Left cardiac atrium (tissue), 4 donors: ENCODE measurements at regions not wholly inside any gene's neighbourhood (a gene's known extent, or its start where the extent isn't known, plus 50 kb on each side); places are given as distances from the start of the nearest gene placed in this dataset.

Experiments
- ATAC-seq, 2 donors: fragments of 200-7000 bp; cut with Tn5 transposase; one replicate each; pipeline ENCODE4 v1.9.1; 2020; ENCODE audit warnings: mild to moderate bottlenecking in 2 of 2, moderate library complexity in 2 of 2
- DNase-seq: peaks from one replicate; pipeline ENCODE4 v3.0.0-alpha.2; 2020
- intact Hi-C, 2 donors: fragments of 100-400 bp; cut with DNase I; formaldehyde crosslinking; loops; one replicate each; pipeline versions ENCODE4 v1.14.1 to v1.15.1; 2022 to 2023
- donor health status: DM: no; HTN: yes; CAD: no.
- donor health status: DM: no; HTN: yes; CAD: no; lungs with severe emphysema.
- donor health status: DM: yes; HTN: yes; CAD: no.
- donor health status: Dilated cardiomyopathy.

DNA sequence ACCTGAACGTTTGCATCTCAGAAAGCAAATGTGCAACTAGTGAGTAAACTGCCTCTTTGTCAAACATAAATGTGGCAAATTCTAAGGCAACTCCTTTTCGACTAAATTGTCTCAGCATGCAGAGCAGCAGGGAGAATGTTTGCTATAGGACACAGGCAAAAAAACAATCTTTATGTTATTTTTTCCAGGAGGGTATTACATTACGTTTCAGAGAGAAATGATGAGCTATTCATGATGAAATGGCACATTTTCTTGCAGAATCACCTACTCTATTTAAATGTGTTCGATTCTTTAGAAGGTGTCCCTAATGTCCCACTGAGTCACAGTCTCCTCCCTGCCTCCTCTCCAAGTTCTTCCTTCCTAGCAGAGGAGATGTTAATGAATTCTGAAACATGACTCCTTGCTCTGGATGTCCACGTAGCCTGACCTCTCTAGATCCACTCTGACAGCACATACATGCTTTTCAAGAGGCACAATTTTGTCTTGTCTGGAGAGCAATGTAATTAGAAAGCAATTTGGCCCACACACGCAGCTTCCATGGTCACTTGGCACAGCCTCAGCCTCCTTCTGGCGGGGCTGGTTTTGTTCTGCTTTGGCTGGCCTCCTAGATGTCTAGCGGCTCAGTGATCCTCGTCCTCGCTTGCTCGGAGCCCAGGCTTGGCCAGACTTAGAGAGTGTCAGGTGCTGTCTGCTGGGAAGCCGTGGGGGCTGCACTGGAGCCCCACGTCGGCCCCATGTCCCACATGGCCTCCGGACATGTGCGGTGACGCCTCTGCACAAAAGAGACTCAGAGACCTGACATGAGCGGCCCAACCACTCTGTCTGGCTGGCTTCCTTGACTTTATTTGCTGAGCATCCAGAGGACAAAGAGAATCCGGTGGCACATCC, 125.7 kb upstream of the ZNF438 start:
- ATAC-seq: peak; percentile 91 to 97
- intact Hi-C loops: loop anchor here in 1 of 2 donors (10.0 kb wide), 2 partner anchors 123 to 157 kb away; partner anchors contain the start of genes ZEB1 and ZNF438

GRCh38 chr10:31158011-31158658, 126.5 kb upstream of the ZNF438 start:
- intact Hi-C loops: loop anchor here in 1 of 2 donors (10.0 kb wide), 2 partner anchors 123 to 157 kb away; partner anchors contain the start of genes ZEB1 and ZNF438
- DNase-seq (no peak), ATAC-seq (peak; percentile 54 to 81)

More for the DNA sequence above, 125.7 kb upstream of the ZNF438 start:
- peak; percentile 68 for DNase-seq

DNA sequence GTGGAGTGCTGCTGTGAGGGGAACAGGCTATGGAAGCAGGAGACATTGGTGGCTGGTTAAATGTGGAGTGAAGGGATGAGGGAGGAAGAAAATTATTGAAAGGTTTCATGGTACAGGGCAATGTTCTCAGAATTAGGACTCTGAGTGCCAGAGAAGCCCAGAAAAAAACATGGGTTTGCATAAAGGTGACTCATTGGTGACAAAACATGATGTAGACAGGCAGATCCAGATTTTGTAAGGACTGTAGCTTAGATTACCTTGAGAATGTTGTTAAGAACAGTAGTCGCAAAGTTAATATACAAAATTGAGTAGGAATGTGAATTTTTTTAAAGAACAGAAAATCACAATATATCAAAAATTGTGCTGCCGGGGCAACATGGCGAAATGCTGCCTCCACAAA, 134.9 kb upstream of the ZNF438 start:
- intact Hi-C loops: no loop called here
- ATAC-seq: no peak
- no peak for DNase-seq

DNA sequence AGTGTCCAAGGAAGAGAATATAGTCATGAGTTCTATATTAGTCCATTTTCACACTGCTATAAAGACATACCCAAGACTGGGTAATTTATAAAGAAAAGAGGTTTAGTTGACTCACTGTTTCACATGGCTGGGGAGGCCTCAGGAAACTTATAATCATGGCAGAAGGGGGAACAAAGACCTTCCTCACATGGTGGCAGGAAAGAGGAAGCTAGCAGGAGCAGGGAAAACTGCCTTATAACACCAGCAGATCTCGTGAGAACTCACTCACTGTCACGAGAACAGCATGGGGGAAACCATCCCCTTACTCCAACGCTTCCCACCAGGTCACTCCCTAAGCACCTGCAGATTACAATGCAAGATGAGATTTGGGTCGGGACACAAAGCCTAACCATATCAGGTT, 139.0 kb upstream of the ZNF438 start:
- no peak for DNase-seq
- no peak for ATAC-seq
- intact Hi-C loops: no loop called here

DNA sequence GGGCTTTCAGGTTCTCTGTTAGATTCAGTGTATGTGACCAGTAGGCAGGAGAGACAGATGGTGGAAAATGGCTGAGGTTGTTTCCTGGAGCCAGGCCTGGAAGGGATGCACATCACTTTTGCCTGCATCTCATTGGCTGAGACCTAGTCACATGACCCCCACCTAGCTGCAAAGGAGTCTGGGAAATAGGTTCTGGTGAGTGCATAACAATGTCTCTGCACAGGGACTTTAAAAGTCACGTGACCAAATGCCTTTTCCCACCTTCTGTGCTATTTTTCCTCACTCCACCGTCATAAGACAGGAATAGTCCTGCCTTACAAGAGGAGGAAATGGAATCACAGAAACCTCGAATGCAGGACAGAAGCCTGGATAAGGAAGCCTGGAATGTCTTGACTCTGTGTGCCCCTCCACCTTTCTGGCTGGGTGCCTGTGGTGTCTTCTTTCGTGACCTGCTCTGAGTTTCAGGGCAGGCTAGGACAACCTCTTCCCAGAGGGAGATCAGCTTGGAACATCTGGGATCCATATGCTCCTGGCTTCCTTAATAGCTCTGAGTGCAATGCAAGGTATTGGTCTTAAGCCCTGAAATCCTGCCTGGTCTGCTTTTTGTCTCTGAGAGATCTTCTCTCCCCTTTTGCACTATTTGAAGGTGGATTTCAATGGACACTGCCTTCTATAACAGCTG, 139.9 kb upstream of the ZNF438 start:
- ATAC-seq (no peak), DNase-seq (no peak)
- intact Hi-C loops: no loop called here

DNA sequence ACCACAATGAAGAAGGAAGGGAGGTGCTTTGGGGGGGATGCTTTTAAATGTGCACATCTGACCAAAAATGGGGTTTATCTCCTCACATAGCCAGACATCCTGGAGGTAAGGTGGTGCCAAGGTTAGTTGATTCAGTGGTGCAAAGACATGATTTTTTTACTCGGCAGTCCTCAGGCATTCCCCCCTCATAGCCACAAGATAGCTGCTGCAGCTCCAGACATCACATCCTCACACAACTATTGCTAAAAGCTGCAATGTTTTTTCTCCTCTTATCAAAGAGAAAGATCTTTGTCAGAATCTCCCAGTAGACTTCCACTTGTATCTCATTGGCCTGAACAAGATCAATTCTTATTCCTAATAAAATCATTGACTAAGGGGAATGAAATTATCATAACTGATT, 141.3 kb upstream of the ZNF438 start:
- intact Hi-C loops: no loop called here
- DNase-seq: no peak
- ATAC-seq: no peak

GRCh38 chr10:31173752-31174151, 142.1 kb upstream of the ZNF438 start:
- DNase-seq (no peak), ATAC-seq (no peak)
- intact Hi-C loops: no loop called here

GRCh38 chr10:31179091-31179680, 139.8 kb upstream of the ZEB1 start:
- ATAC-seq (no peak), DNase-seq (no peak)
- intact Hi-C loops: no loop called here

GRCh38 chr10:31186225-31187000, 132.6 kb upstream of the ZEB1 start:
- intact Hi-C loops: no loop called here
- DNase-seq (no peak), ATAC-seq (peak in 1 of 2 donors; percentile 37)

GRCh38 chr10:31187182-31187581, 131.8 kb upstream of the ZEB1 start:
- DNase-seq (no peak), ATAC-seq (no peak)
- intact Hi-C loops: no loop called here

GRCh38 chr10:31187607-31188210, 131.3 kb upstream of the ZEB1 start:
- no peak for ATAC-seq

DNA sequence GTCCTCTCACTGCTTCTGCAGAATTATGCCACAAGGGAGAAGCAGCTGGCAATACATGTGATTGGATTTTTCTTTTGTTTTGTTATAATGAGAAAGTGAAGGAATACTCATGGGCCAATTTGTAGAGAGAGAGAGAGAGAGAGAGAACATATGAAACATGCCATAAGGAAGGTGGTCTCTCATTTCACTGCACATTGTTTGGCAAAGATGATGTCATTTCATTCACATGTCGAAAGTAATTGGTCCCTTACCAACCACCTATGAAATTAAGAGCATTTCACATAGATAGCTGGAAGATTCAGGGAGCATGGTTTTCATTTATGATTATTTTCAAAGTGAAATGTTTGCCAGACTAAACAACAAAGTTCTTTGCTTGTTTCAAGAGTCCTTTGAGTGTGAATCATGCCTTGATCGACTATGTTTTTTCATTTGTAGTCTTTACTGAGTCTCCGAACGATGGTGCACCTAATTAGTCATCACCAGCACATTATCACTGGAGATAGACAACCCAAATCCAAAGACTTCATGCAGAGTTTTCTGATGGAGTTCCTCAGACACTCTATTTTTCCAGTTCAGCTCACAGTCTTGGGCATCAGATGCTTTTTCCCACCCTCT, 130.1 kb upstream of the ZEB1 start:
- ATAC-seq: no peak
- DNase-seq: no peak
- intact Hi-C loops: no loop called here

More at GRCh38 chr10:31187607-31188210, 131.3 kb upstream of the ZEB1 start:
- intact Hi-C loops: no loop called here
- no peak for DNase-seq

- intact Hi-C loops: no loop called here
- no peak for ATAC-seq
- DNase-seq: no peak
These were observed 128.5 kb upstream of the ZEB1 start for GRCh38 chr10:31190488-31190887.

DNA sequence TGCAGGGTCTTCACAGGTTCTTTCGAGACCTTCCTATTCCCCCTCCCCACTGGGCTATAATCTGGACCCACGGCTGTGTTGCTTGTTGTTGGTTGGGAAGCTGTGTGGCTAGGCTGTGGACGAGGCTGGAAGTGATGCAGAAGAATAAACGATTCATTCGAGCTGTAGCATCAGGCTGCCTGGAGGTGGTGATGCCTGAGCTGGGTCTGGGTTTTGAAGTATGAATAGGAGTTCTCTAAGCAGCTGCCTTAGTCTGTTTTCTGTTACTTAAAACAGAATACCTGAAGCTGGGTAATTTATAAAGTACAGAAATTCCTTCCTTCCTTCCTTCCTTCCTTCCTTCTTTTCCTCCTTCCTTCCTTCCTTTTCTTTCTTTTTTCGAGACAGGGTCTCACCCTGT, 126.5 kb upstream of the ZEB1 start:
- DNase-seq (no peak), ATAC-seq (no peak)
- intact Hi-C loops: no loop called here

GRCh38 chr10:31194986-31195385, 124.0 kb upstream of the ZEB1 start:
- no peak for ATAC-seq
- intact Hi-C loops: no loop called here

GRCh38 chr10:31197886-31198285, 121.1 kb upstream of the ZEB1 start:
- ATAC-seq: no peak
- no peak for DNase-seq

More at GRCh38 chr10:31194986-31195385, 124.0 kb upstream of the ZEB1 start:
- no peak for DNase-seq

GRCh38 chr10:31204090-31204489, 114.9 kb upstream of the ZEB1 start:
- intact Hi-C loops: no loop called here
- peak; percentile 85 to 91 for ATAC-seq

More at GRCh38 chr10:31197886-31198285, 121.1 kb upstream of the ZEB1 start:
- intact Hi-C loops: no loop called here

DNA sequence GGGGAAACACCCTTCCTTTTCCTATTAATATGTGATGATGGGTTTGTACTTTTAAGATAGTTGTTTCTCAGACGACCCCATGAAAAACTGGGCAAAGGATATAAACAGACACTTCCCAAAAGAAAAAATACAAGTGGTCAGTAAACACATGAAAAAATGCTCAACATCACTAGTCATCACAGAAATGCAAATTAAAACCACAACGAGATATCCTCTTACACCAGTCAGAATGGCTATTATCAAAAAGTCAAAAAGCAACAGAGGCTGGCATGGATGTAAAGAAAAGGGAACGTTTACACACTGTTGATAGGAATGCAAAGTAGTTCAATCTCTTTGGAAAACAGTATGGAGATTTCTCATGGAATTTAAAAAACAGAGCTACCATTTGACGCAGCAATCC, 111.4 kb upstream of the ZEB1 start:
- ATAC-seq (no peak), DNase-seq (no peak)
- intact Hi-C loops: no loop called here

More at GRCh38 chr10:31204090-31204489, 114.9 kb upstream of the ZEB1 start:
- DNase-seq: peak; percentile 57
